Chondrocyte (in vitro differentiated cells): ENCODE measurements at regions not wholly inside any gene's neighbourhood (a gene's known extent, or its start where the extent isn't known, plus 50 kb on each side); places are given as distances from the start of the nearest gene placed in this dataset.
A peak's percentile ranks its signal among the peaks of the same experiment; 100 is the strongest.

Experiments used
- DNase-seq: peaks from one replicate; pipeline ENCODE4 v3.0.0; 2021; ENCODE audit warnings: mixed read lengths, low spot score
- H3K27ac Mint-ChIP-seq: one replicate; pipeline ENCODE4 v1.8.0; 2021; ENCODE audit warnings: mild to moderate bottlenecking, moderate library complexity, mixed read lengths; ENCODE audit not compliant: unreplicated experiment
- H3K27me3 Mint-ChIP-seq: 2 replicates; pipeline ENCODE4 v1.8.0; 2021; ENCODE audit warnings: low read depth, mixed read lengths
- H3K36me3 Mint-ChIP-seq: 2 replicates; pipeline ENCODE4 v1.8.0; 2021; ENCODE audit warnings: low read depth, mixed read lengths
- H3K4me1 Mint-ChIP-seq: 2 replicates; pipeline ENCODE4 v1.8.0; 2021; ENCODE audit warnings: low read depth, mild to moderate bottlenecking, mixed read lengths
- H3K4me3 Mint-ChIP-seq: one replicate; pipeline ENCODE4 v1.8.0; 2021; ENCODE audit warnings: mild to moderate bottlenecking, moderate library complexity, mixed read lengths; ENCODE audit not compliant: unreplicated experiment
- H3K9me3 Mint-ChIP-seq: 2 replicates; pipeline ENCODE4 v1.8.0; 2021; ENCODE audit warnings: low read depth, mixed read lengths
- TF ChIP-seq, protein P1 (sequence below): fragments of 200-600 bp; sonication (generic); IDR thresholded peaks from 2 replicates; pipeline ENCODE4 v1.5.0; 2021; ENCODE audit warnings: antibody characterized with exemption, mild to moderate bottlenecking, moderate library complexity

GRCh38 chr1:170240409-170240808 is 94.7 kb downstream of the NTMT2 start:
- no peak for DNase-seq
- no peak overlapping the region for H3K4me3 Mint-ChIP-seq
- H3K27ac Mint-ChIP-seq: no peak overlapping the region
- no peaks in the 10 kb centered on the region for H3K27me3 Mint-ChIP-seq
- no peaks in the 10 kb centered on the region for H3K4me1 Mint-ChIP-seq
- TF ChIP-seq, protein P1, sequence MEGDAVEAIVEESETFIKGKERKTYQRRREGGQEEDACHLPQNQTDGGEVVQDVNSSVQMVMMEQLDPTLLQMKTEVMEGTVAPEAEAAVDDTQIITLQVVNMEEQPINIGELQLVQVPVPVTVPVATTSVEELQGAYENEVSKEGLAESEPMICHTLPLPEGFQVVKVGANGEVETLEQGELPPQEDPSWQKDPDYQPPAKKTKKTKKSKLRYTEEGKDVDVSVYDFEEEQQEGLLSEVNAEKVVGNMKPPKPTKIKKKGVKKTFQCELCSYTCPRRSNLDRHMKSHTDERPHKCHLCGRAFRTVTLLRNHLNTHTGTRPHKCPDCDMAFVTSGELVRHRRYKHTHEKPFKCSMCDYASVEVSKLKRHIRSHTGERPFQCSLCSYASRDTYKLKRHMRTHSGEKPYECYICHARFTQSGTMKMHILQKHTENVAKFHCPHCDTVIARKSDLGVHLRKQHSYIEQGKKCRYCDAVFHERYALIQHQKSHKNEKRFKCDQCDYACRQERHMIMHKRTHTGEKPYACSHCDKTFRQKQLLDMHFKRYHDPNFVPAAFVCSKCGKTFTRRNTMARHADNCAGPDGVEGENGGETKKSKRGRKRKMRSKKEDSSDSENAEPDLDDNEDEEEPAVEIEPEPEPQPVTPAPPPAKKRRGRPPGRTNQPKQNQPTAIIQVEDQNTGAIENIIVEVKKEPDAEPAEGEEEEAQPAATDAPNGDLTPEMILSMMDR: no peak
- H3K36me3 Mint-ChIP-seq: no peaks in the 10 kb centered on the region
- H3K9me3 Mint-ChIP-seq: no peaks in the 10 kb centered on the region

DNA sequence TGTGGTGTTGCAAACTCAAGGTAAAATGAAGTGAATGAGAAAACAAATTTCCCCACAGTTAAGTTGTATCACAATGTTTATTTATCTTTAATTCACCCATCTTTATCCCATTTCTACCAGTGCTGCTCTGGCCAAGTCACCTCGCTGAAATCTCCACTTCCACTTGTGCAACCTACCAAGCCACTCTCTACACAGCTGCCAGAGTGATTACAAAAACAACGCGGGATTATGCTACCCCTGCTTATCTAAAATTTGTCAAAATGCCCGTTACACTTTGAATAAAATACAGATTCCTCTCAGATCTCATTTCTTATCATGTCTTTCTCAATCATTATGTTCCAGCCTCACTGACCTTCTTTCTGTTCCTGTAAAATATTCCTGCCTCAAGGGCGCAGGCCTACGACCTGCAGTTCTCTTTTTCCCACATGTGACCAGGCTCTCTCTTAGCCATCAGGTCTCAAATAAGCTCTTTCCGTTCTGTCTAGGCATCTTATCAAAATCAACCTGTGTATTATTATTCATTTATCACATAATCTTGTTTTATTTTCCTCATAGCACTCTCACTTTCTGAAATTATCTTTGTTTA is 95.6 kb downstream of the NTMT2 start:
- DNase-seq: no peak
- no peaks in the 10 kb centered on the region for H3K4me1 Mint-ChIP-seq
- H3K27me3 Mint-ChIP-seq: no peaks in the 10 kb centered on the region
- no peak overlapping the region for H3K27ac Mint-ChIP-seq
- no peak overlapping the region for H3K4me3 Mint-ChIP-seq
- TF ChIP-seq, protein P1: no peak
- no peaks in the 10 kb centered on the region for H3K36me3 Mint-ChIP-seq
- no peaks in the 10 kb centered on the region for H3K9me3 Mint-ChIP-seq

GRCh38 chr1:170247751-170248521 is 102.2 kb downstream of the NTMT2 start:
- TF ChIP-seq, protein P1: no peak
- DNase-seq: no peak
- H3K4me3 Mint-ChIP-seq: no peak overlapping the region
- H3K36me3 Mint-ChIP-seq: no peaks in the 10 kb centered on the region
- no peaks in the 10 kb centered on the region for H3K4me1 Mint-ChIP-seq
- no peaks in the 10 kb centered on the region for H3K27me3 Mint-ChIP-seq
- peaks cover 12% of the 10 kb centered on the region for H3K9me3 Mint-ChIP-seq
- no peak overlapping the region for H3K27ac Mint-ChIP-seq

- peak; percentile 88 for DNase-seq
- Mint-ChIP-seq H3K27me3 (no peaks in the 10 kb centered on the region), H3K27ac (no peak overlapping the region), H3K4me1 (no peaks in the 10 kb centered on the region), H3K4me3 (no peak overlapping the region), H3K9me3 (peaks cover 12% of the 10 kb centered on the region), H3K36me3 (no peaks in the 10 kb centered on the region)
- TF ChIP-seq, protein P1: no peak
These were observed 104.9 kb downstream of the NTMT2 start for GRCh38 chr1:170250531-170251276.

- Mint-ChIP-seq H3K36me3 (no peaks in the 10 kb centered on the region), H3K4me3 (no peak overlapping the region), H3K4me1 (no peaks in the 10 kb centered on the region), H3K9me3 (peaks cover 12% of the 10 kb centered on the region), H3K27me3 (no peaks in the 10 kb centered on the region), H3K27ac (no peak overlapping the region)
- TF ChIP-seq, protein P1: no peak
- no peak for DNase-seq
These were observed 107.3 kb downstream of the NTMT2 start for GRCh38 chr1:170252851-170253579.
